ENCODE measurements at regions not wholly inside any gene's neighbourhood (a gene's known extent, or its start where the extent isn't known, plus 50 kb on each side); places are given as distances from the start of the nearest gene placed in this dataset.

DNA sequence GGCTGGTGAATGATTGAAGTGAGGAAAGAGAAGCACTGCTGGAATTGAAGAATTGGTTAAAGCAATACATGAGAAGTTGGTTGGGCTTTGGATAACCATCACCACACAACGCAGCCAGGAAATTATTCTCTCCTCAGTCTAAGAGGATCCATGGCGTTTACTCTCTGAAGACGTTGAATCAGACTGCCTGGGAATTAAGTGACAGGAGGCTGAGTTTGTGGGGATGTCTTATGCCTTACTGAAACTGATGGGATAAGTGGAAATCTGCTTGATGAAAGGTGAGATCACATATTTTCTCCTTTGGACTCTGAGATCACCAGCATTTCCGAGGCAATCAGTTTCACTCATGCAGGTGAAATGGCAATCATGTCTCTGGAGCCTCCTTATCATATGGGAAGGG lies 456.1 kb upstream of the GBE1 start:
- no peak overlapping the region for H3K9ac ChIP-seq (ENCODE audit: low read length in 3 of 3)
- DNase-seq = no peak
- TF ChIP-seq, protein P1, sequence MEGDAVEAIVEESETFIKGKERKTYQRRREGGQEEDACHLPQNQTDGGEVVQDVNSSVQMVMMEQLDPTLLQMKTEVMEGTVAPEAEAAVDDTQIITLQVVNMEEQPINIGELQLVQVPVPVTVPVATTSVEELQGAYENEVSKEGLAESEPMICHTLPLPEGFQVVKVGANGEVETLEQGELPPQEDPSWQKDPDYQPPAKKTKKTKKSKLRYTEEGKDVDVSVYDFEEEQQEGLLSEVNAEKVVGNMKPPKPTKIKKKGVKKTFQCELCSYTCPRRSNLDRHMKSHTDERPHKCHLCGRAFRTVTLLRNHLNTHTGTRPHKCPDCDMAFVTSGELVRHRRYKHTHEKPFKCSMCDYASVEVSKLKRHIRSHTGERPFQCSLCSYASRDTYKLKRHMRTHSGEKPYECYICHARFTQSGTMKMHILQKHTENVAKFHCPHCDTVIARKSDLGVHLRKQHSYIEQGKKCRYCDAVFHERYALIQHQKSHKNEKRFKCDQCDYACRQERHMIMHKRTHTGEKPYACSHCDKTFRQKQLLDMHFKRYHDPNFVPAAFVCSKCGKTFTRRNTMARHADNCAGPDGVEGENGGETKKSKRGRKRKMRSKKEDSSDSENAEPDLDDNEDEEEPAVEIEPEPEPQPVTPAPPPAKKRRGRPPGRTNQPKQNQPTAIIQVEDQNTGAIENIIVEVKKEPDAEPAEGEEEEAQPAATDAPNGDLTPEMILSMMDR (IDR thresholded peaks at IDR 0.05; ENCODE audit: borderline replicate concordance, extremely low read depth, insufficient read depth) = no peak
- H3K9me3 ChIP-seq (ENCODE audit: control insufficient read depth in 2 of 3, insufficient read depth in 1 of 3, low read length in 3 of 3) = no peaks in the 10 kb centered on the region
- intact Hi-C loops (cut with DNase I) = no loop called here
- H3K36me3 ChIP-seq (ENCODE audit: control insufficient read depth in 2 of 3, insufficient read depth in 3 of 3, low read length in 3 of 3) = no peaks in the 10 kb centered on the region
- H3K4me1 ChIP-seq (ENCODE audit: control insufficient read depth in 2 of 3, insufficient read depth in 2 of 3, low read depth in 1 of 3, low read length in 3 of 3) = no peaks in the 10 kb centered on the region
- H3K27me3 ChIP-seq (ENCODE audit: control insufficient read depth, insufficient read depth, low read length) = no peaks in the 10 kb centered on the region
- FAIRE-seq = no peak
- no peak overlapping the region for H3K4me3 ChIP-seq (ENCODE audit: low read length in 3 of 3)
- no peak overlapping the region for H3K27ac ChIP-seq (ENCODE audit: low read depth in 2 of 2, low read length in 2 of 2)

DNA sequence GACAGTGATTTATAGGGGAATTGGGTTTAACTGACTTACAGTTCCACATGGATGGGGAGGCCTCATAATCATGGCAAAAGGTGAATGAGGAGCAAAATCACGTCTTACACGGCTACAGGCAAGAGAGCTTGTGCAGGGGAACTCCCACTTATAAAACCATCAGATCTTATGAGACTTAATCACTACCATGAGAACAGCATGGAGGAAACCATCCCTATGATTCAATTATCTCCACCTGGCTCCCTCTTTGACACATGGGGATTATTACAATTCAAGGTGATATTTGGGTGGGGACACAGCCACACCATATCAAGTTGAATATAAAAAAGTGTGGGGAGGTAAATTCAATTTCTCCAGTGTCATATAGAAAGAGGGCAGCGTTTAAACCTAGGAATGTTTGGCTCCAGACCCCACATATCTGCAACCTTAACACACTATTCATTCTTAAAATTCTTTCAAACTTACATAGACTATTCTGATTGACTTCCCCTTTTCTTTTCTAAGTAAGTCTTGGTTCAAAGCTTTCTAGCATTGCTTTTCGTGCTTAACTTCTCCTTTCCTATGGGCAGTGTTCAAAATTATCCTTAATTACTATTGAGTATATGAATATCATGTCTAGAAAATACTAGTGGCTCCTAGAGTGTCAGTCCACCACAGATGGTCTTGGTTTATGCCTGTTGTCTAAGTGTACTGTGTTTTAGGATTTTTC lies 446.7 kb upstream of the GBE1 start:
- H3K27me3 ChIP-seq (ENCODE audit: control insufficient read depth, insufficient read depth, low read length) = no peaks in the 10 kb centered on the region
- TF ChIP-seq, protein P1 (IDR thresholded peaks at IDR 0.05; ENCODE audit: borderline replicate concordance, extremely low read depth, insufficient read depth) = no peak
- H3K4me1 ChIP-seq (ENCODE audit: control insufficient read depth in 2 of 3, insufficient read depth in 2 of 3, low read depth in 1 of 3, low read length in 3 of 3) = no peaks in the 10 kb centered on the region
- FAIRE-seq (no peak), DNase-seq (no peak)
- H3K9ac ChIP-seq (ENCODE audit: low read length in 3 of 3) = no peak overlapping the region
- no peak overlapping the region for H3K4me3 ChIP-seq (ENCODE audit: low read length in 3 of 3)
- H3K27ac ChIP-seq (ENCODE audit: low read depth in 2 of 2, low read length in 2 of 2) = no peak overlapping the region
- intact Hi-C loops (cut with DNase I) = no loop called here
- no peaks in the 10 kb centered on the region for H3K9me3 ChIP-seq (ENCODE audit: control insufficient read depth in 2 of 3, insufficient read depth in 1 of 3, low read length in 3 of 3)
- no peaks in the 10 kb centered on the region for H3K36me3 ChIP-seq (ENCODE audit: control insufficient read depth in 2 of 3, insufficient read depth in 3 of 3, low read length in 3 of 3)

DNA sequence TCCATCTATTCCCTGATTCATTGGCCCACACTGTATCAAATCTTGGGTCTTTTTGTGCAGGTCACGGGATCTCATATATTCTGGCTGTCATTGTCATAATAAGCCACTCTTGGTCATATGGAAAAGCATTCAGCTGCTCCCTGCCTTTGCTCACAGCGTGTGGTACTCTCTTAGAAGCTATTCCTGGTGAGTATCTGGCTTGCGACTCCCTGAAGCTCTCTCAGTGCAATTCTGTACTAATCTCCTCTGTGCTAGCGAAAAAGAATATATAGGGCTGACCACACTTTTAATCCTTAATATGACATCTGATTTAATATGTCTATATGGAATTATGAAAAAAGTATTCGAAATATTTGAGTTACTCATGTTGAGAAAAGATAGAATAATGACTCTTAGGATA lies 440.8 kb upstream of the GBE1 start:
- FAIRE-seq = no peak
- no peak for DNase-seq
- Histone ChIP-seq H3K4me1 (ENCODE audit: control insufficient read depth in 2 of 3, insufficient read depth in 2 of 3, low read depth in 1 of 3, low read length in 3 of 3) (no peaks in the 10 kb centered on the region), H3K9me3 (ENCODE audit: control insufficient read depth in 2 of 3, insufficient read depth in 1 of 3, low read length in 3 of 3) (no peaks in the 10 kb centered on the region), H3K27ac (ENCODE audit: low read depth in 2 of 2, low read length in 2 of 2) (no peak overlapping the region), H3K27me3 (ENCODE audit: control insufficient read depth, insufficient read depth, low read length) (no peaks in the 10 kb centered on the region), H3K36me3 (ENCODE audit: control insufficient read depth in 2 of 3, insufficient read depth in 3 of 3, low read length in 3 of 3) (no peaks in the 10 kb centered on the region), H3K4me3 (ENCODE audit: low read length in 3 of 3) (no peak overlapping the region), H3K9ac (ENCODE audit: low read length in 3 of 3) (no peak overlapping the region)
- intact Hi-C loops (cut with DNase I) = no loop called here
- TF ChIP-seq, protein P1 (IDR thresholded peaks at IDR 0.05; ENCODE audit: borderline replicate concordance, extremely low read depth, insufficient read depth) = no peak

DNA sequence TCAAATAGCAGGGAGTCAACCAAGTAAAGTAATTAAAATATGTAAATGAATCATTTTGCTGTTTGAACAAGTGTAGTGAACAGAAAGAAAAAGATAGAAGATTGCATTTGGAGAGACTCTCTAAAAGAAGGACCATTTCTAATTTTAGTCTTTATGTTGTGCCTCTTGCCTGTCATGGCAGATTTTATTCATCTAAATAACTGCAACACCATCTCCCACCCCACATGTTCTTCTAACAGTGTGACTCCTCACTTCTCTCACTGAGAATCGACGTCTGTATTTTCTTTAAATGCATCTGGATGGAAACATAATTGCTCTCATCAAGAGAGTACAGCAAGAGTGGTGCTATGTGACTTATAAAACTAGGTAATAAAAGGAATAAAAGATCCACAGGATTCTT lies 439.9 kb upstream of the GBE1 start:
- no peak overlapping the region for H3K9ac ChIP-seq (ENCODE audit: low read length in 3 of 3)
- H3K4me1 ChIP-seq (ENCODE audit: control insufficient read depth in 2 of 3, insufficient read depth in 2 of 3, low read depth in 1 of 3, low read length in 3 of 3) = no peaks in the 10 kb centered on the region
- DNase-seq (no peak), FAIRE-seq (no peak)
- intact Hi-C loops (cut with DNase I) = no loop called here
- H3K27me3 ChIP-seq (ENCODE audit: control insufficient read depth, insufficient read depth, low read length) = no peaks in the 10 kb centered on the region
- H3K36me3 ChIP-seq (ENCODE audit: control insufficient read depth in 2 of 3, insufficient read depth in 3 of 3, low read length in 3 of 3) = no peaks in the 10 kb centered on the region
- H3K9me3 ChIP-seq (ENCODE audit: control insufficient read depth in 2 of 3, insufficient read depth in 1 of 3, low read length in 3 of 3) = no peaks in the 10 kb centered on the region
- TF ChIP-seq, protein P1 (IDR thresholded peaks at IDR 0.05; ENCODE audit: borderline replicate concordance, extremely low read depth, insufficient read depth) = no peak
- H3K4me3 ChIP-seq (ENCODE audit: low read length in 3 of 3) = no peak overlapping the region
- no peak overlapping the region for H3K27ac ChIP-seq (ENCODE audit: low read depth in 2 of 2, low read length in 2 of 2)
